ENCODE measurements at regions not wholly inside any gene's neighbourhood (a gene's known extent, or its start where the extent isn't known, plus 50 kb on each side); places are given as distances from the start of the nearest gene placed in this dataset.

DNA sequence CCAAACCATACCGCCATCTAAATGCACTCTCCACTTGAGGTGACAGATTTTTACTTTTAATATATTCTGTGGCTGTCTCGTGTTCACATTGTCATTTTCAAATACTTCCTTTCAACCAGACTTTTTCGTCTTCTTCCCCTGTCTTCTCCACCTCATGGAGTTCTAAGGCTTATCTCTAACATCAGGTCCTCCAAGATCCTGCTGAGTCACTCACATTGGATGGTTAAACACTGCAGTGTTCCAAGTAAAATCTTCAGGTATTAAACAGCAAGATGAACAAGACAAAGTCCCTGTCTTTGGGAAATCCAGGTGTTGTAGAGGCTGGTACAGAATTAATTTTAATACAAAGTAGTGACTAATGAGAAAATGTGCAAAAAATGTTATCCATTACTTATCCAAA lies 330.2 kb upstream of the KIF2B start:
- TF ChIP-seq, protein P1, sequence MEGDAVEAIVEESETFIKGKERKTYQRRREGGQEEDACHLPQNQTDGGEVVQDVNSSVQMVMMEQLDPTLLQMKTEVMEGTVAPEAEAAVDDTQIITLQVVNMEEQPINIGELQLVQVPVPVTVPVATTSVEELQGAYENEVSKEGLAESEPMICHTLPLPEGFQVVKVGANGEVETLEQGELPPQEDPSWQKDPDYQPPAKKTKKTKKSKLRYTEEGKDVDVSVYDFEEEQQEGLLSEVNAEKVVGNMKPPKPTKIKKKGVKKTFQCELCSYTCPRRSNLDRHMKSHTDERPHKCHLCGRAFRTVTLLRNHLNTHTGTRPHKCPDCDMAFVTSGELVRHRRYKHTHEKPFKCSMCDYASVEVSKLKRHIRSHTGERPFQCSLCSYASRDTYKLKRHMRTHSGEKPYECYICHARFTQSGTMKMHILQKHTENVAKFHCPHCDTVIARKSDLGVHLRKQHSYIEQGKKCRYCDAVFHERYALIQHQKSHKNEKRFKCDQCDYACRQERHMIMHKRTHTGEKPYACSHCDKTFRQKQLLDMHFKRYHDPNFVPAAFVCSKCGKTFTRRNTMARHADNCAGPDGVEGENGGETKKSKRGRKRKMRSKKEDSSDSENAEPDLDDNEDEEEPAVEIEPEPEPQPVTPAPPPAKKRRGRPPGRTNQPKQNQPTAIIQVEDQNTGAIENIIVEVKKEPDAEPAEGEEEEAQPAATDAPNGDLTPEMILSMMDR (IDR thresholded peaks at IDR 0.05) = no peak
- no peak for TF ChIP-seq POLR2A (IDR thresholded peaks at IDR 0.05)

Data from esophagus squamous epithelium (tissue), 4 donors.